Peyer's patch (tissue), 4 donors: ENCODE measurements at regions not wholly inside any gene's neighbourhood (a gene's known extent, or its start where the extent isn't known, plus 50 kb on each side); places are given as distances from the start of the nearest gene placed in this dataset.

Source experiments
- CTCF ChIP-seq, 6 experiments: fragments of 450-650 bp in 4 of 6; fragments of 200-600 bp in 2 of 6; sonication (generic) in 1 of 6; IDR thresholded peaks; one replicate each; pipeline ENCODE4 v1.5.1; 2017 to 2019; ENCODE audit warnings: antibody characterized with exemption in 6 of 6, mild to moderate bottlenecking in 3 of 6, moderate library complexity in 1 of 6
- POLR2A ChIP-seq, 2 donors: fragments of 450-650 bp; IDR thresholded peaks; one replicate each; pipeline ENCODE4 v1.5.1; 2017; ENCODE audit warnings: antibody characterized with exemption in 2 of 2, mild to moderate bottlenecking in 2 of 2, moderate library complexity in 2 of 2

DNA sequence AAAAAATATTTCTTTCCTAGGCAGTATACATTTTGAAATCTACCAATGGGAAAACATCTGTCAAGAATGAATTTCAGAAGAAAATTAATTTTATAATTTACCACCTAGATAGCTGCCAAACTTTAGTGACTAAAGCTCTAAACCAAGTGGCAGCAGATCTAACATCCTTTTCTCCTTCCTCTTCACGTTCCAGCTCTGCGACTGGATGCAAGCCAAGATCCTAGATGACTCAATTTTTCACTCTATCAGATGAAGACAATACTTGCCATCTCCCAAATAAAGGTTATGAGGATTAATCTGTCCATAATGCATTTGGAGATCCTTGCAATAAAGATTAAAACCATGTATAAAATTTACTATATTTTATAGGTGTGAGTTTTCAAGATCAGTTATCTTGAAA is 66.7 kb upstream of the MIR17HG start:
- TF ChIP-seq CTCF (IDR thresholded peaks at IDR 0.05), result no peak
- no peak for TF ChIP-seq POLR2A (IDR thresholded peaks at IDR 0.05)
